ENCODE measurements at regions not wholly inside any gene's neighbourhood (a gene's known extent, or its start where the extent isn't known, plus 50 kb on each side); places are given as distances from the start of the nearest gene placed in this dataset.
A peak's percentile ranks its signal among the peaks of the same experiment; 100 is the strongest.

- Histone ChIP-seq H3K27me3 (replicated peaks in 1 of 7) (peaks cover 0 to 34% (median 0%) of the 10 kb centered on the region in 7 donors), H3K36me3 (no peaks in the 10 kb centered on the region), H3K9me3 (peaks cover 4 to 16% (median 11%) of the 10 kb centered on the region in 8 donors), H3K4me3 (no peak overlapping the region), H3K4me1 (no peaks in the 10 kb centered on the region), H3K27ac (no peak overlapping the region)
- peak; percentile 62 for DNase-seq
- intact Hi-C loops (cut with DNase I; ENCODE audit: low total_unique reads) = no loop called here
- 76 to 87% (median 84%) methylated on average over 10 of the region's 10 CpGs for WGBS, 5 donors
- TF ChIP-seq, protein P1, sequence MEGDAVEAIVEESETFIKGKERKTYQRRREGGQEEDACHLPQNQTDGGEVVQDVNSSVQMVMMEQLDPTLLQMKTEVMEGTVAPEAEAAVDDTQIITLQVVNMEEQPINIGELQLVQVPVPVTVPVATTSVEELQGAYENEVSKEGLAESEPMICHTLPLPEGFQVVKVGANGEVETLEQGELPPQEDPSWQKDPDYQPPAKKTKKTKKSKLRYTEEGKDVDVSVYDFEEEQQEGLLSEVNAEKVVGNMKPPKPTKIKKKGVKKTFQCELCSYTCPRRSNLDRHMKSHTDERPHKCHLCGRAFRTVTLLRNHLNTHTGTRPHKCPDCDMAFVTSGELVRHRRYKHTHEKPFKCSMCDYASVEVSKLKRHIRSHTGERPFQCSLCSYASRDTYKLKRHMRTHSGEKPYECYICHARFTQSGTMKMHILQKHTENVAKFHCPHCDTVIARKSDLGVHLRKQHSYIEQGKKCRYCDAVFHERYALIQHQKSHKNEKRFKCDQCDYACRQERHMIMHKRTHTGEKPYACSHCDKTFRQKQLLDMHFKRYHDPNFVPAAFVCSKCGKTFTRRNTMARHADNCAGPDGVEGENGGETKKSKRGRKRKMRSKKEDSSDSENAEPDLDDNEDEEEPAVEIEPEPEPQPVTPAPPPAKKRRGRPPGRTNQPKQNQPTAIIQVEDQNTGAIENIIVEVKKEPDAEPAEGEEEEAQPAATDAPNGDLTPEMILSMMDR (IDR thresholded peaks at IDR 0.05 in 8 of 11, conservative IDR thresholded peaks at IDR 0.05 in 3 of 11) = no peak
- TF ChIP-seq POLR2AphosphoS5 (IDR thresholded peaks at IDR 0.05) = no peak
- TF ChIP-seq POLR2A (IDR thresholded peaks at IDR 0.05) = no peak
Measured at GRCh38 chr22:48722661-48723060, 1105.0 kb downstream of the BRD1 start.

GRCh38 chr22:48721395-48721669 is 1106.3 kb downstream of the BRD1 start:
- no peak overlapping the region for H3K27ac ChIP-seq
- no peaks in the 10 kb centered on the region for H3K4me1 ChIP-seq
- peaks cover 0 to 38% (median 0%) of the 10 kb centered on the region in 7 donors for H3K27me3 ChIP-seq (replicated peaks in 1 of 7)
- intact Hi-C loops (cut with DNase I; ENCODE audit: low total_unique reads) = no loop called here
- DNase-seq = no peak
- TF ChIP-seq POLR2A (IDR thresholded peaks at IDR 0.05) = no peak
- TF ChIP-seq, protein P1 (IDR thresholded peaks at IDR 0.05 in 8 of 11, conservative IDR thresholded peaks at IDR 0.05 in 3 of 11) = no peak
- 89 to 94% (median 93%) methylated on average over 3 of the region's 3 CpGs for WGBS, 5 donors
- H3K4me3 ChIP-seq = no peak overlapping the region
- no peaks in the 10 kb centered on the region for H3K36me3 ChIP-seq
- H3K9me3 ChIP-seq = peaks cover 0 to 7% (median under 1%) of the 10 kb centered on the region in 8 donors

GRCh38 chr22:48720662-48721394 is 1106.8 kb downstream of the BRD1 start:
- no peak overlapping the region for H3K4me3 ChIP-seq
- peak; percentile 58 for DNase-seq
- no peaks in the 10 kb centered on the region for H3K36me3 ChIP-seq
- peaks cover 0 to 38% (median 0%) of the 10 kb centered on the region in 7 donors for H3K27me3 ChIP-seq (replicated peaks in 1 of 7)
- 79 to 86% (median 84%) methylated on average over 19 to 20 of the region's 20 CpGs for WGBS, 5 donors
- no peak overlapping the region for H3K27ac ChIP-seq
- peaks cover 0 to 12% (median 4%) of the 10 kb centered on the region in 8 donors for H3K9me3 ChIP-seq
- no peaks in the 10 kb centered on the region for H3K4me1 ChIP-seq
- intact Hi-C loops (cut with DNase I; ENCODE audit: low total_unique reads) = no loop called here
- TF ChIP-seq, protein P1 (IDR thresholded peaks at IDR 0.05 in 8 of 11, conservative IDR thresholded peaks at IDR 0.05 in 3 of 11) = no peak

DNA sequence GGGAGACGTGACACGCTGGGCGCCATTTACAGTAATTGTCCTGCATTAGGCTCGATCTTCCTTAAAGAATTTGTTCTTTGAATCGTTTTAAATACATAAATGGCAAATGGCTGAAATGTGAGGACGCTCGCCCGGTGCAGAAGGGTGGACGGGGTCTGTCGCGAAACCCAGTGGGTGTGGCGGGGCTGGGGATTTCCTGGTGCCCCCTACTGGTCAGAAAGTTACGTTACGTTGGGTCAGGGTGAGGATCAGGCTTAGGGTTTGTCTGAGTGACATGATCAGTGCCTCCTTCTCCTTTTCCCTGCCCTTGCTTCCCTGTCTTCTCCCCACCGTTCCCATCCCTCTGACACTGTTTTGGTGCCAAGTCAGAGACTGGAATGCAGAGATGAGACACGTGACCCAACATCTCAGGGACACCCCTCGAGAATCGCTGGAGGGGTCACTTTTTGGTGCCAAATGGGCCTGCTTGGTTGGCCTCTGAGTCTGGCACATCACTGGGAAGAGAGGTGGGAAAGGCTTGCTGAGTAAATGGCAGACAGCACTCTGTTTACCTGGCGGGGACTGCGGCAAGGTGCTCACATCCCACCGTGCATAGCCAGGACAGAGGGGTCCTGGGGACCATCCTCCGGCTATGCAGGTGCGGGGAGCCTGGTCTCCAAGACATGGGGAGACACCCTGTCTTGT is 1107.6 kb downstream of the BRD1 start:
- Histone ChIP-seq H3K9me3 (peaks cover 0 to 15% (median 9%) of the 10 kb centered on the region in 8 donors), H3K27me3 (replicated peaks in 1 of 7) (peaks cover 0 to 38% (median 0%) of the 10 kb centered on the region in 7 donors), H3K36me3 (no peaks in the 10 kb centered on the region), H3K4me1 (no peaks in the 10 kb centered on the region), H3K4me3 (no peak overlapping the region), H3K27ac (no peak overlapping the region)
- peak; percentile 40 for DNase-seq
- WGBS, 5 donors = 74 to 82% (median 78%) methylated on average over 23 of the region's 23 CpGs
- intact Hi-C loops (cut with DNase I; ENCODE audit: low total_unique reads) = no loop called here
- TF ChIP-seq, protein P1 (IDR thresholded peaks at IDR 0.05 in 8 of 11, conservative IDR thresholded peaks at IDR 0.05 in 3 of 11) = no peak
- no peak for TF ChIP-seq POLR2A (IDR thresholded peaks at IDR 0.05)
- TF ChIP-seq POLR2AphosphoS5 (IDR thresholded peaks at IDR 0.05) = no peak

Measured in spleen (tissue), 11 donors.